Stimulated activated CD4-positive, alpha-beta T cell treated with anti-CD3 and anti-CD28 coated beads, Interleukin-12 subunit alpha, Interleukin-12 subunit beta, amount 100 ng/mL, for 4 hours (primary cell): ENCODE measurements at regions not wholly inside any gene's neighbourhood (a gene's known extent, or its start where the extent isn't known, plus 50 kb on each side); places are given as distances from the start of the nearest gene placed in this dataset.

Source experiments
- DNase-seq: peaks from one replicate; pipeline ENCODE4 v3.0.0-alpha.2; 2020

GRCh38 chr15:58235961-58236360, 97.8 kb downstream of the AQP9 start:
- DNase-seq: no peak

- DNase-seq: no peak
Measured at GRCh38 chr15:58240191-58240932, 102.2 kb downstream of the AQP9 start.

- DNase-seq: no peak
Measured at GRCh38 chr15:58241872-58242271, 103.7 kb downstream of the AQP9 start.

GRCh38 chr15:58243070-58243469, 104.9 kb downstream of the AQP9 start:
- DNase-seq: no peak

- DNase-seq: no peak
Measured at GRCh38 chr15:58244536-58244935, 106.4 kb downstream of the AQP9 start.

- no peak for DNase-seq
Measured at GRCh38 chr15:58246041-58246440, 107.9 kb downstream of the AQP9 start.

GRCh38 chr15:58247855-58248842, 110.0 kb downstream of the AQP9 start:
- no peak for DNase-seq

GRCh38 chr15:58249646-58250312, 111.6 kb downstream of the AQP9 start:
- DNase-seq: no peak

GRCh38 chr15:58252586-58253323, 114.6 kb downstream of the AQP9 start:
- DNase-seq: no peak

GRCh38 chr15:58257776-58258325, 119.7 kb downstream of the AQP9 start:
- DNase-seq: no peak

- no peak for DNase-seq
Measured at GRCh38 chr15:58258501-58259292, 120.5 kb downstream of the AQP9 start.

- no peak for DNase-seq
Measured at GRCh38 chr15:58260205-58260724, 122.1 kb downstream of the AQP9 start.

GRCh38 chr15:58260725-58261267, 122.6 kb downstream of the AQP9 start:
- DNase-seq: no peak

- no peak for DNase-seq
Measured at GRCh38 chr15:58261368-58261767, 123.2 kb downstream of the AQP9 start.

- DNase-seq: no peak
Measured at GRCh38 chr15:58264053-58264971, 126.1 kb downstream of the AQP9 start.

- DNase-seq: no peak
Measured at GRCh38 chr15:58267051-58267450, 128.9 kb downstream of the AQP9 start.

- DNase-seq: no peak
Measured at GRCh38 chr15:58268746-58269267, 130.6 kb downstream of the AQP9 start.

- DNase-seq: no peak
Measured at GRCh38 chr15:58269455-58270414, 131.6 kb downstream of the AQP9 start.
